ENCODE measurements at regions not wholly inside any gene's neighbourhood (a gene's known extent, or its start where the extent isn't known, plus 50 kb on each side); places are given as distances from the start of the nearest gene placed in this dataset.

GRCh38 chr4:65167719-65168118 is 502.6 kb downstream of the EPHA5 start:
- H3K27me3 ChIP-seq (ENCODE audit: insufficient read depth, poor library complexity, severe bottlenecking), result no peaks in the 10 kb centered on the region
- no peak overlapping the region for H3K4me3 ChIP-seq (replicated peaks; ENCODE audit: insufficient read depth, low read length)
- H3K27ac ChIP-seq (replicated peaks), result no peak overlapping the region
- TF ChIP-seq, protein P1, sequence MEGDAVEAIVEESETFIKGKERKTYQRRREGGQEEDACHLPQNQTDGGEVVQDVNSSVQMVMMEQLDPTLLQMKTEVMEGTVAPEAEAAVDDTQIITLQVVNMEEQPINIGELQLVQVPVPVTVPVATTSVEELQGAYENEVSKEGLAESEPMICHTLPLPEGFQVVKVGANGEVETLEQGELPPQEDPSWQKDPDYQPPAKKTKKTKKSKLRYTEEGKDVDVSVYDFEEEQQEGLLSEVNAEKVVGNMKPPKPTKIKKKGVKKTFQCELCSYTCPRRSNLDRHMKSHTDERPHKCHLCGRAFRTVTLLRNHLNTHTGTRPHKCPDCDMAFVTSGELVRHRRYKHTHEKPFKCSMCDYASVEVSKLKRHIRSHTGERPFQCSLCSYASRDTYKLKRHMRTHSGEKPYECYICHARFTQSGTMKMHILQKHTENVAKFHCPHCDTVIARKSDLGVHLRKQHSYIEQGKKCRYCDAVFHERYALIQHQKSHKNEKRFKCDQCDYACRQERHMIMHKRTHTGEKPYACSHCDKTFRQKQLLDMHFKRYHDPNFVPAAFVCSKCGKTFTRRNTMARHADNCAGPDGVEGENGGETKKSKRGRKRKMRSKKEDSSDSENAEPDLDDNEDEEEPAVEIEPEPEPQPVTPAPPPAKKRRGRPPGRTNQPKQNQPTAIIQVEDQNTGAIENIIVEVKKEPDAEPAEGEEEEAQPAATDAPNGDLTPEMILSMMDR (IDR thresholded peaks at IDR 0.05; ENCODE audit: insufficient read depth, low read length), result no peak
- no peak for TF ChIP-seq POLR2AphosphoS5 (IDR thresholded peaks at IDR 0.05; ENCODE audit: low read depth)
- no peak for DNase-seq (ENCODE audit: low read depth in 1 of 2, low spot score in 1 of 2)

DNA sequence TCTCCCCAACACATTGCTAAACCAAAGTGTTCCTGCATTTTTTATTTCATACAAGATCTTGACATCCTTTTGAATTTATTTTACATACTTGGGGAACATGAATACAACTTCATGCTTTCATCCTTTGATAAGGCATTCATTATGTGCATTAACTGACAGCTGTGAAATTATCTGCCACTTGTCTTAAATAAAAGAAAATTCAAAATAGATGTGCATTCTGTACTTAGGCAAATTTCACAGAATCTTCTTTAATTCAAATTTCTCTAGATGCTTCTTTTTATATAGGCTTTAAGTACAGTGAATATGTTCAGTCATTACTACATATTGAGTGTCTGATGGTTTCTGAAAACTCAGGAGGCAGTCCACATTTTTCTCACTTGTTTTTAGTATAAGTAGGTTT is 518.1 kb downstream of the EPHA5 start:
- DNase-seq (ENCODE audit: low read depth in 1 of 2, low spot score in 1 of 2), result no peak
- Histone ChIP-seq H3K27ac (replicated peaks) (no peak overlapping the region), H3K27me3 (ENCODE audit: insufficient read depth, poor library complexity, severe bottlenecking) (no peaks in the 10 kb centered on the region), H3K4me3 (replicated peaks; ENCODE audit: insufficient read depth, low read length) (no peak overlapping the region)
- TF ChIP-seq SPI1 (IDR thresholded peaks at IDR 0.05; ENCODE audit: borderline replicate concordance, low read depth) (no peak), GABPA (IDR thresholded peaks at IDR 0.05; ENCODE audit: low read depth) (no peak), REST (IDR thresholded peaks at IDR 0.05; ENCODE audit: insufficient replicate concordance, low read depth) (no peak), POLR2AphosphoS5 (IDR thresholded peaks at IDR 0.05; ENCODE audit: low read depth) (no peak)
- TF ChIP-seq, protein P1 (IDR thresholded peaks at IDR 0.05; ENCODE audit: insufficient read depth, low read length), result no peak

GRCh38 chr4:65139998-65140397 is 530.3 kb downstream of the EPHA5 start:
- TF ChIP-seq REST (IDR thresholded peaks at IDR 0.05; ENCODE audit: insufficient replicate concordance, low read depth) (no peak), SPI1 (IDR thresholded peaks at IDR 0.05; ENCODE audit: borderline replicate concordance, low read depth) (no peak), GABPA (IDR thresholded peaks at IDR 0.05; ENCODE audit: low read depth) (no peak), POLR2AphosphoS5 (IDR thresholded peaks at IDR 0.05; ENCODE audit: low read depth) (no peak)
- TF ChIP-seq, protein P1 (IDR thresholded peaks at IDR 0.05; ENCODE audit: insufficient read depth, low read length), result no peak
- no peak for DNase-seq (ENCODE audit: low read depth in 1 of 2, low spot score in 1 of 2)
- Histone ChIP-seq H3K27ac (replicated peaks) (no peak overlapping the region), H3K4me3 (replicated peaks; ENCODE audit: insufficient read depth, low read length) (no peak overlapping the region), H3K27me3 (ENCODE audit: insufficient read depth, poor library complexity, severe bottlenecking) (no peaks in the 10 kb centered on the region)

- Histone ChIP-seq H3K27ac (replicated peaks) (no peak overlapping the region), H3K4me3 (replicated peaks; ENCODE audit: insufficient read depth, low read length) (no peak overlapping the region), H3K27me3 (ENCODE audit: insufficient read depth, poor library complexity, severe bottlenecking) (no peaks in the 10 kb centered on the region)
- no peak for DNase-seq (ENCODE audit: low read depth in 1 of 2, low spot score in 1 of 2)
- TF ChIP-seq POLR2AphosphoS5 (IDR thresholded peaks at IDR 0.05; ENCODE audit: low read depth) (no peak), REST (IDR thresholded peaks at IDR 0.05; ENCODE audit: insufficient replicate concordance, low read depth) (no peak), SPI1 (IDR thresholded peaks at IDR 0.05; ENCODE audit: borderline replicate concordance, low read depth) (no peak), GABPA (IDR thresholded peaks at IDR 0.05; ENCODE audit: low read depth) (no peak)
- TF ChIP-seq, protein P1 (IDR thresholded peaks at IDR 0.05; ENCODE audit: insufficient read depth, low read length), result no peak
Measured at GRCh38 chr4:65126200-65126599, 544.1 kb downstream of the EPHA5 start.
